ENCODE measurements at regions not wholly inside any gene's neighbourhood (a gene's known extent, or its start where the extent isn't known, plus 50 kb on each side); places are given as distances from the start of the nearest gene placed in this dataset.
"Not testable (repeated sequence)": the region's sequence is repeated elsewhere in the genome, so short reads cannot be mapped to it uniquely, and the experiment has no call there.

- Histone ChIP-seq H3K27me3 (ENCODE audit: control insufficient read depth, insufficient read depth, low read length) (no peaks in the 10 kb centered on the region), H3K4me3 (ENCODE audit: insufficient read depth, low read depth, low read length) (no peak overlapping the region), H3K36me3 (replicated peaks; ENCODE audit: control insufficient read depth, insufficient read depth, low read length) (no peaks in the 10 kb centered on the region)
- no peak for DNase-seq
These were observed 142.9 kb upstream of the VWC2 start for GRCh38 chr7:49630513-49630912.

GRCh38 chr7:49631071-49631815 lies 142.2 kb upstream of the VWC2 start:
- DNase-seq = no peak
- H3K36me3 ChIP-seq (replicated peaks; ENCODE audit: control insufficient read depth, insufficient read depth, low read length) = no peaks in the 10 kb centered on the region
- no peak overlapping the region for H3K4me3 ChIP-seq (ENCODE audit: insufficient read depth, low read depth, low read length)
- no peaks in the 10 kb centered on the region for H3K27me3 ChIP-seq (ENCODE audit: control insufficient read depth, insufficient read depth, low read length)

- DNase-seq = no peak
- no peak overlapping the region for H3K4me3 ChIP-seq (ENCODE audit: insufficient read depth, low read depth, low read length)
- H3K27me3 ChIP-seq (ENCODE audit: control insufficient read depth, insufficient read depth, low read length) = no peaks in the 10 kb centered on the region
- H3K36me3 ChIP-seq (replicated peaks; ENCODE audit: control insufficient read depth, insufficient read depth, low read length) = no peaks in the 10 kb centered on the region
These were observed 141.5 kb upstream of the VWC2 start for GRCh38 chr7:49631960-49632359.

- H3K27me3 ChIP-seq (ENCODE audit: control insufficient read depth, insufficient read depth, low read length) = no peaks in the 10 kb centered on the region
- no peaks in the 10 kb centered on the region for H3K36me3 ChIP-seq (replicated peaks; ENCODE audit: control insufficient read depth, insufficient read depth, low read length)
- no peak overlapping the region for H3K4me3 ChIP-seq (ENCODE audit: insufficient read depth, low read depth, low read length)
- DNase-seq = no peak
These were observed 137.6 kb upstream of the VWC2 start for GRCh38 chr7:49635800-49636199.

GRCh38 chr7:49636400-49636799 lies 137.0 kb upstream of the VWC2 start:
- DNase-seq = no peak
- H3K36me3 ChIP-seq (replicated peaks; ENCODE audit: control insufficient read depth, insufficient read depth, low read length) = no peaks in the 10 kb centered on the region
- H3K27me3 ChIP-seq (ENCODE audit: control insufficient read depth, insufficient read depth, low read length) = no peaks in the 10 kb centered on the region
- no peak overlapping the region for H3K4me3 ChIP-seq (ENCODE audit: insufficient read depth, low read depth, low read length)

GRCh38 chr7:49638166-49638565 lies 135.3 kb upstream of the VWC2 start:
- DNase-seq = no peak
- Histone ChIP-seq H3K27me3 (ENCODE audit: control insufficient read depth, insufficient read depth, low read length) (no peaks in the 10 kb centered on the region), H3K36me3 (replicated peaks; ENCODE audit: control insufficient read depth, insufficient read depth, low read length) (no peaks in the 10 kb centered on the region), H3K4me3 (ENCODE audit: insufficient read depth, low read depth, low read length) (no peak overlapping the region)

GRCh38 chr7:49639068-49639593 lies 134.3 kb upstream of the VWC2 start:
- H3K36me3 ChIP-seq (replicated peaks; ENCODE audit: control insufficient read depth, insufficient read depth, low read length) = no peaks in the 10 kb centered on the region
- H3K4me3 ChIP-seq (ENCODE audit: insufficient read depth, low read depth, low read length) = no peak overlapping the region
- no peaks in the 10 kb centered on the region for H3K27me3 ChIP-seq (ENCODE audit: control insufficient read depth, insufficient read depth, low read length)
- DNase-seq = no peak

GRCh38 chr7:49639808-49640207 lies 133.6 kb upstream of the VWC2 start:
- H3K4me3 ChIP-seq (ENCODE audit: insufficient read depth, low read depth, low read length) = no peak overlapping the region
- H3K27me3 ChIP-seq (ENCODE audit: control insufficient read depth, insufficient read depth, low read length) = no peaks in the 10 kb centered on the region
- DNase-seq = no peak

GRCh38 chr7:49643321-49643720 lies 130.1 kb upstream of the VWC2 start:
- Histone ChIP-seq H3K36me3 (replicated peaks; ENCODE audit: control insufficient read depth, insufficient read depth, low read length) (no peaks in the 10 kb centered on the region), H3K27me3 (ENCODE audit: control insufficient read depth, insufficient read depth, low read length) (no peaks in the 10 kb centered on the region), H3K4me3 (ENCODE audit: insufficient read depth, low read depth, low read length) (no peak overlapping the region)
- DNase-seq = no peak

More at GRCh38 chr7:49639808-49640207, 133.6 kb upstream of the VWC2 start:
- no peaks in the 10 kb centered on the region for H3K36me3 ChIP-seq (replicated peaks; ENCODE audit: control insufficient read depth, insufficient read depth, low read length)

- Histone ChIP-seq H3K4me3 (ENCODE audit: insufficient read depth, low read depth, low read length) (no peak overlapping the region), H3K27me3 (ENCODE audit: control insufficient read depth, insufficient read depth, low read length) (no peaks in the 10 kb centered on the region), H3K36me3 (replicated peaks; ENCODE audit: control insufficient read depth, insufficient read depth, low read length) (no peaks in the 10 kb centered on the region)
- DNase-seq = no peak
These were observed 129.7 kb upstream of the VWC2 start for GRCh38 chr7:49643736-49644135.

GRCh38 chr7:49644396-49645166 lies 128.9 kb upstream of the VWC2 start:
- Histone ChIP-seq H3K4me3 (ENCODE audit: insufficient read depth, low read depth, low read length) (no peak overlapping the region), H3K27me3 (ENCODE audit: control insufficient read depth, insufficient read depth, low read length) (no peaks in the 10 kb centered on the region), H3K36me3 (replicated peaks; ENCODE audit: control insufficient read depth, insufficient read depth, low read length) (no peaks in the 10 kb centered on the region)
- DNase-seq = no peak

GRCh38 chr7:49645296-49645695 lies 128.1 kb upstream of the VWC2 start:
- Histone ChIP-seq H3K27me3 (ENCODE audit: control insufficient read depth, insufficient read depth, low read length) (no peaks in the 10 kb centered on the region), H3K4me3 (ENCODE audit: insufficient read depth, low read depth, low read length) (no peak overlapping the region), H3K36me3 (replicated peaks; ENCODE audit: control insufficient read depth, insufficient read depth, low read length) (no peaks in the 10 kb centered on the region)
- no peak for DNase-seq

- DNase-seq = no peak
- H3K36me3 ChIP-seq (replicated peaks; ENCODE audit: control insufficient read depth, insufficient read depth, low read length) = no peaks in the 10 kb centered on the region
- no peak overlapping the region for H3K4me3 ChIP-seq (ENCODE audit: insufficient read depth, low read depth, low read length)
- H3K27me3 ChIP-seq (ENCODE audit: control insufficient read depth, insufficient read depth, low read length) = no peaks in the 10 kb centered on the region
These were observed 113.2 kb upstream of the VWC2 start for GRCh38 chr7:49660170-49660783.

- H3K4me3 ChIP-seq (ENCODE audit: insufficient read depth, low read depth, low read length) = no peak overlapping the region
- no peak for DNase-seq
- no peaks in the 10 kb centered on the region for H3K27me3 ChIP-seq (ENCODE audit: control insufficient read depth, insufficient read depth, low read length)
- H3K36me3 ChIP-seq (replicated peaks; ENCODE audit: control insufficient read depth, insufficient read depth, low read length) = no peaks in the 10 kb centered on the region
These were observed 112.5 kb upstream of the VWC2 start for GRCh38 chr7:49660976-49661375.

- H3K27me3 ChIP-seq (ENCODE audit: control insufficient read depth, insufficient read depth, low read length); DNase-seq; H3K36me3 ChIP-seq (replicated peaks; ENCODE audit: control insufficient read depth, insufficient read depth, low read length); H3K4me3 ChIP-seq (ENCODE audit: insufficient read depth, low read depth, low read length): not testable (repeated sequence)
These were observed 107.5 kb upstream of the VWC2 start for GRCh38 chr7:49665963-49666362.

Measured in H7 (cell line).